ENCODE measurements at regions not wholly inside any gene's neighbourhood (a gene's known extent, or its start where the extent isn't known, plus 50 kb on each side); places are given as distances from the start of the nearest gene placed in this dataset.

DNA sequence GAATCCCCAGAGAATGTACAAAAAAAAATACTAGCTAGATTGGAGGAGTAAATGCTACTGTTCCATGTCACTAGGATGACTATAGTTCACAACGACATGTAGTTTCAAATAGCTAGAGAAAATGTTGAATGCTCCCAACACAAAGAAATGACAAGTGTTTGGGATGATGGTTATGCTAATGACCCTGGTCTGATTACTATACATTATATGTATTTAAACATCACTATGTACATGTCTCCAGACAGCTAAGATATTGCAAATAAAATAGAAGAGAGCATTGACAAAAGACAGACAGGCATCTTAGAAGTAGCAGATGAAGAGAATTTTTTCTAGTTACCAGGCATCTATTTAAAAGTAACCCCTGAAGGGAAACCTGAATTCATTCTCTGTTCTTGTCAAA lies 281.6 kb upstream of the SLC16A7 start:
- Histone ChIP-seq H3K4me1 (no peaks in the 10 kb centered on the region), H3K27me3 (no peaks in the 10 kb centered on the region), H3K4me3 (no peak overlapping the region), H3K36me3 (no peaks in the 10 kb centered on the region), H3K9me3 (peaks cover 0 to 16% (median 9%) of the 10 kb centered on the region in 4 donors), H3K27ac (no peak overlapping the region)
- intact Hi-C loops (cut with DNase I; ENCODE audit: low total_unique reads) = no loop called here
- WGBS, 5 donors = 89 to 94% (median 92%) methylated on average over 1 of the region's 1 CpG
- TF ChIP-seq CTCF (IDR thresholded peaks at IDR 0.05) = no peak
- no peak for TF ChIP-seq POLR2A (IDR thresholded peaks at IDR 0.05)
- TF ChIP-seq EP300 (IDR thresholded peaks at IDR 0.05) = no peak
- no peak for TF ChIP-seq POLR2AphosphoS5 (IDR thresholded peaks at IDR 0.05)
- DNase-seq = no peak

GRCh38 chr12:59304077-59304721 lies 291.6 kb upstream of the SLC16A7 start:
- Histone ChIP-seq H3K27ac (no peak overlapping the region), H3K4me3 (no peak overlapping the region), H3K9me3 (no peaks in the 10 kb centered on the region), H3K27me3 (no peaks in the 10 kb centered on the region), H3K36me3 (no peaks in the 10 kb centered on the region), H3K4me1 (peaks cover 0 to 6% (median 0%) of the 10 kb centered on the region in 4 donors)
- DNase-seq = no peak
- intact Hi-C loops (cut with DNase I; ENCODE audit: low total_unique reads) = no loop called here
- WGBS, 5 donors = 69 to 80% (median 77%) methylated on average over 5 of the region's 5 CpGs
- TF ChIP-seq CTCF (IDR thresholded peaks at IDR 0.05) (no peak), POLR2AphosphoS5 (IDR thresholded peaks at IDR 0.05) (no peak), POLR2A (IDR thresholded peaks at IDR 0.05) (no peak), EP300 (IDR thresholded peaks at IDR 0.05) (no peak)

- WGBS, 5 donors = 75 to 83% (median 80%) methylated on average over 4 of the region's 4 CpGs
- H3K36me3 ChIP-seq = no peaks in the 10 kb centered on the region
- H3K27ac ChIP-seq = no peak overlapping the region
- no peak overlapping the region for H3K4me3 ChIP-seq
- H3K9me3 ChIP-seq = no peaks in the 10 kb centered on the region
- no peaks in the 10 kb centered on the region for H3K4me1 ChIP-seq
- intact Hi-C loops (cut with DNase I; ENCODE audit: low total_unique reads) = no loop called here
- TF ChIP-seq CTCF (IDR thresholded peaks at IDR 0.05) (no peak), POLR2AphosphoS5 (IDR thresholded peaks at IDR 0.05) (no peak), POLR2A (IDR thresholded peaks at IDR 0.05) (no peak), EP300 (IDR thresholded peaks at IDR 0.05) (no peak)
- no peaks in the 10 kb centered on the region for H3K27me3 ChIP-seq
- DNase-seq = no peak
These were observed 297.5 kb upstream of the SLC16A7 start for GRCh38 chr12:59298296-59298695.

- H3K36me3 ChIP-seq = no peaks in the 10 kb centered on the region
- intact Hi-C loops (cut with DNase I; ENCODE audit: low total_unique reads) = no loop called here
- no peak overlapping the region for H3K4me3 ChIP-seq
- DNase-seq = no peak
- no peaks in the 10 kb centered on the region for H3K4me1 ChIP-seq
- no peaks in the 10 kb centered on the region for H3K27me3 ChIP-seq
- no peaks in the 10 kb centered on the region for H3K9me3 ChIP-seq
- 30 to 62% (median 42%) methylated on average over 5 of the region's 5 CpGs for WGBS, 5 donors
- H3K27ac ChIP-seq = no peak overlapping the region
- no peak for TF ChIP-seq POLR2AphosphoS5 (IDR thresholded peaks at IDR 0.05)
- no peak for TF ChIP-seq EP300 (IDR thresholded peaks at IDR 0.05)
- no peak for TF ChIP-seq CTCF (IDR thresholded peaks at IDR 0.05)
- no peak for TF ChIP-seq POLR2A (IDR thresholded peaks at IDR 0.05)
These were observed 301.6 kb upstream of the SLC16A7 start for GRCh38 chr12:59294221-59294620.

Data from stomach (tissue), 8 donors.